Astrocyte (in vitro differentiated cells and primary cell): ENCODE measurements at regions not wholly inside any gene's neighbourhood (a gene's known extent, or its start where the extent isn't known, plus 50 kb on each side); places are given as distances from the start of the nearest gene placed in this dataset.

Experiments
- DNase-seq: peaks from one replicate; pipeline ENCODE4 v3.0.0-alpha.2; 2010; ENCODE audit warnings: low read depth
- FAIRE-seq: peaks from 2 replicates; lab custom pipeline; 2011; peaks lifted over from hg19 to GRCh38; lab: Jason Lieb, UNC
- H2AFZ ChIP-seq: 2 replicates; pipeline ENCODE4 v1.6.0; 2012; ENCODE audit warnings: low read depth, low read length, inconsistent platforms
- H3K27ac ChIP-seq: 2 replicates; pipeline ENCODE4 v1.5.1; 2011; ENCODE audit warnings: low read depth, low read length, inconsistent platforms
- H3K27me3 ChIP-seq: 2 replicates; pipeline ENCODE4 v1.6.0; 2011; ENCODE audit warnings: low read length, inconsistent platforms; ENCODE audit not compliant: insufficient read depth
- H3K36me3 ChIP-seq: 2 replicates; pipeline ENCODE4 v1.5.1; 2011; ENCODE audit warnings: low read length, inconsistent platforms; ENCODE audit not compliant: insufficient read depth
- H3K4me1 ChIP-seq: 2 replicates; pipeline ENCODE4 v1.5.1; 2011; ENCODE audit warnings: low read length, inconsistent platforms; ENCODE audit not compliant: insufficient read depth
- H3K4me2 ChIP-seq: 2 replicates; pipeline ENCODE4 v1.6.0; 2012; ENCODE audit warnings: low read length, inconsistent platforms
- H3K4me3 ChIP-seq: 2 replicates; pipeline ENCODE4 v1.5.1; 2011; ENCODE audit warnings: low read depth, mild to moderate bottlenecking, low read length, inconsistent platforms; ENCODE audit not compliant: insufficient read depth
- H3K79me2 ChIP-seq: 2 replicates; pipeline ENCODE4 v1.6.0; 2012; ENCODE audit warnings: mild to moderate bottlenecking, low read length, inconsistent platforms; ENCODE audit not compliant: insufficient read depth
- H3K9ac ChIP-seq: 2 replicates; pipeline ENCODE4 v1.6.0; 2012; ENCODE audit warnings: mild to moderate bottlenecking, low read length, inconsistent platforms
- H3K9me3 ChIP-seq: 2 replicates; pipeline ENCODE4 v1.5.1; 2012; ENCODE audit warnings: low read depth, mild to moderate bottlenecking, low read length, inconsistent platforms; ENCODE audit not compliant: insufficient read depth
- H4K20me1 ChIP-seq: 2 replicates; pipeline ENCODE4 v1.6.0; 2012; ENCODE audit warnings: low read length, inconsistent platforms; ENCODE audit not compliant: insufficient read depth
- H3K27ac Mint-ChIP-seq: one replicate; pipeline ENCODE4 v1.8.0; 2021; ENCODE audit warnings: mild to moderate bottlenecking, mixed read lengths; ENCODE audit not compliant: unreplicated experiment
- H3K27me3 Mint-ChIP-seq: one replicate; pipeline ENCODE4 v1.8.0; 2021; ENCODE audit warnings: low read depth, mixed read lengths; ENCODE audit not compliant: unreplicated experiment
- H3K36me3 Mint-ChIP-seq: one replicate; pipeline ENCODE4 v1.8.0; 2021; ENCODE audit warnings: low read depth, mixed read lengths; ENCODE audit not compliant: unreplicated experiment
- H3K4me1 Mint-ChIP-seq: one replicate; pipeline ENCODE4 v1.8.0; 2021; ENCODE audit warnings: low read depth, mixed read lengths; ENCODE audit not compliant: unreplicated experiment
- H3K4me3 Mint-ChIP-seq: one replicate; pipeline ENCODE4 v1.8.0; 2021; ENCODE audit warnings: mild to moderate bottlenecking, moderate library complexity, mixed read lengths; ENCODE audit not compliant: unreplicated experiment
- H3K9me3 Mint-ChIP-seq: one replicate; pipeline ENCODE4 v1.8.0; 2021; ENCODE audit warnings: mild to moderate bottlenecking, mixed read lengths; ENCODE audit not compliant: unreplicated experiment
- CTCF ChIP-seq: IDR thresholded peaks from 2 replicates; pipeline ENCODE4 v1.5.1; 2011; ENCODE audit warnings: low read depth, mild to moderate bottlenecking, inconsistent platforms, low read length, moderate library complexity; ENCODE audit not compliant: insufficient read depth
- EZH2 ChIP-seq: IDR thresholded peaks from 2 replicates; pipeline ENCODE4 v1.6.1; 2012; ENCODE audit warnings: mild to moderate bottlenecking, low read length, inconsistent platforms; ENCODE audit not compliant: insufficient read depth

- H3K4me1 Mint-ChIP-seq, result no peaks in the 10 kb centered on the region
- Histone ChIP-seq H3K4me3 (no peak overlapping the region), H3K4me1 (no peaks in the 10 kb centered on the region), H3K27me3 (no peaks in the 10 kb centered on the region), H3K9ac (no peak overlapping the region), H3K4me2 (no peak overlapping the region), H3K27ac (no peak overlapping the region), H2AFZ (no peak overlapping the region), H3K79me2 (no peaks in the 10 kb centered on the region), H4K20me1 (no peaks in the 10 kb centered on the region), H3K36me3 (no peaks in the 10 kb centered on the region), H3K9me3 (peaks cover 3% of the 10 kb centered on the region)
- H3K27me3 Mint-ChIP-seq, result peaks cover 9% of the 10 kb centered on the region
- H3K36me3 Mint-ChIP-seq, result peaks cover 1% of the 10 kb centered on the region
- no peak for TF ChIP-seq CTCF
- no peak for TF ChIP-seq EZH2
- no peak overlapping the region for H3K4me3 Mint-ChIP-seq
- H3K27ac Mint-ChIP-seq, result no peak overlapping the region
- H3K9me3 Mint-ChIP-seq, result peaks cover 14% of the 10 kb centered on the region
- DNase-seq (no peak), FAIRE-seq (no peak)
These were observed 100.9 kb downstream of the FOXL3 start for GRCh38 chr7:390761-391410.

- H3K4me1 Mint-ChIP-seq, result no peaks in the 10 kb centered on the region
- H3K4me3 Mint-ChIP-seq, result no peak overlapping the region
- FAIRE-seq (no peak), DNase-seq (no peak)
- Histone ChIP-seq H2AFZ (no peak overlapping the region), H3K4me2 (no peak overlapping the region), H3K4me1 (no peaks in the 10 kb centered on the region), H3K79me2 (no peaks in the 10 kb centered on the region), H4K20me1 (no peaks in the 10 kb centered on the region), H3K27ac (no peak overlapping the region), H3K27me3 (no peaks in the 10 kb centered on the region), H3K9ac (no peak overlapping the region), H3K4me3 (no peak overlapping the region), H3K36me3 (no peaks in the 10 kb centered on the region), H3K9me3 (peaks cover 3% of the 10 kb centered on the region)
- H3K27me3 Mint-ChIP-seq, result peaks cover 6% of the 10 kb centered on the region
- peaks cover 17% of the 10 kb centered on the region for H3K9me3 Mint-ChIP-seq
- peaks cover 1% of the 10 kb centered on the region for H3K36me3 Mint-ChIP-seq
- no peak overlapping the region for H3K27ac Mint-ChIP-seq
- no peak for TF ChIP-seq EZH2
- TF ChIP-seq CTCF, result no peak
These were observed 101.5 kb downstream of the FOXL3 start for GRCh38 chr7:391411-391951.

- Histone ChIP-seq H3K27ac (no peak overlapping the region), H3K27me3 (no peaks in the 10 kb centered on the region), H3K4me1 (no peaks in the 10 kb centered on the region), H3K9ac (no peak overlapping the region), H3K36me3 (no peaks in the 10 kb centered on the region), H3K9me3 (peaks cover 9% of the 10 kb centered on the region), H2AFZ (no peak overlapping the region), H3K79me2 (no peaks in the 10 kb centered on the region), H3K4me2 (no peak overlapping the region), H3K4me3 (no peak overlapping the region), H4K20me1 (no peaks in the 10 kb centered on the region)
- H3K27me3 Mint-ChIP-seq, result peaks cover 8% of the 10 kb centered on the region
- TF ChIP-seq CTCF, result no peak
- TF ChIP-seq EZH2, result no peak
- no peak overlapping the region for H3K27ac Mint-ChIP-seq
- no peaks in the 10 kb centered on the region for H3K4me1 Mint-ChIP-seq
- H3K36me3 Mint-ChIP-seq, result peaks cover 1% of the 10 kb centered on the region
- no peak overlapping the region for H3K4me3 Mint-ChIP-seq
- H3K9me3 Mint-ChIP-seq, result peaks cover 21% of the 10 kb centered on the region
- DNase-seq (no peak), FAIRE-seq (no peak)
These were observed 102.1 kb downstream of the FOXL3 start for GRCh38 chr7:391961-392524.
